Ovary (tissue), 7 donors: ENCODE measurements at regions not wholly inside any gene's neighbourhood (a gene's known extent, or its start where the extent isn't known, plus 50 kb on each side); places are given as distances from the start of the nearest gene placed in this dataset.

ENCODE experiments used
- DNase-seq, 5 donors: peaks; one replicate each; pipeline ENCODE4 v3.0.0-alpha.2; 2019 to 2020
- H3K27ac ChIP-seq, 2 donors: fragments of 200-600 bp; one replicate each; pipeline versions ENCODE4 v1.5.1 to v1.8.0; 2019 to 2022
- H3K27me3 ChIP-seq: fragments of 200-600 bp; one replicate; pipeline ENCODE4 v1.8.0; 2022
- H3K36me3 ChIP-seq: fragments of 200-600 bp; sonication (generic); one replicate; pipeline ENCODE4 v1.5.1; 2019
- H3K4me1 ChIP-seq: one replicate; pipeline ENCODE4 v1.8.1; 2013; ENCODE audit warnings: mild to moderate bottlenecking, moderate library complexity; ENCODE audit not compliant: insufficient read depth
- H3K4me3 ChIP-seq: fragments of 200-600 bp; sonication (generic); one replicate; pipeline ENCODE4 v1.5.1; 2017
- H3K9me3 ChIP-seq, 2 donors: fragments of 200-600 bp in 1 of 2; sonication (generic) in 1 of 2; one replicate each; pipeline versions ENCODE4 v1.5.1 to v1.8.1; 2013 to 2019; ENCODE audit warnings: mild to moderate bottlenecking in 1 of 2, moderate library complexity in 1 of 2
- CTCF ChIP-seq, 3 donors: fragments of 450-650 bp in 2 of 3; fragments of 200-600 bp in 1 of 3; IDR thresholded peaks; one replicate each; pipeline versions ENCODE4 v1.5.1 to v1.8.0; 2016 to 2022; ENCODE audit warnings: antibody characterized with exemption in 3 of 3, mild to moderate bottlenecking in 1 of 3
- EP300 ChIP-seq: sonication (generic); formaldehyde crosslinking; IDR thresholded peaks from one replicate; pipeline ENCODE4 v1.6.1; 2017; ENCODE audit warnings: antibody characterized with exemption
- POLR2A ChIP-seq: fragments of 450-650 bp; IDR thresholded peaks from one replicate; pipeline ENCODE4 v1.6.1; 2017; ENCODE audit warnings: antibody characterized with exemption, mild to moderate bottlenecking, moderate library complexity
- WGBS, 3 donors: extraction: QIAGEN DNeasy Blood & Tissue Kit in 1 of 3; methylation state at CpG; one replicate each; pipeline versions ENCODE4 v1.1.5 to v1.1.7; 2013 to 2017; 5-methylcytosine and 5-hydroxymethylcytosine counted together
- intact Hi-C, 4 donors: fragments of 100-400 bp; cut with DNase I; formaldehyde crosslinking; loops; one replicate each; pipeline versions ENCODE4 v1.11.0 to v1.15.1; 2022 to 2023
- donor health status: DM: no; HTN: no; CAD: no; lungs with moderate emphysema.
- donor health status: DM: no; HTN: no; CAD: no.
- donor health status: Bipolar disorder and iron deficiency.
- donor health status: DM: no; HTN: no; CAD: no.
- donor health status: DM: yes; HTN: yes; CAD: no.

GRCh38 chr5:167754501-167755021, 536.9 kb upstream of the WWC1 start:
- Histone ChIP-seq H3K9me3 (no peaks in the 10 kb centered on the region), H3K27ac (no peak overlapping the region), H3K36me3 (no peaks in the 10 kb centered on the region), H3K27me3 (no peaks in the 10 kb centered on the region), H3K4me3 (no peak overlapping the region), H3K4me1 (no peaks in the 10 kb centered on the region)
- intact Hi-C loops: no loop called here
- WGBS, 3 donors: 60 to 66% (median 64%) methylated on average over 5 of the region's 5 CpGs
- TF ChIP-seq CTCF (IDR thresholded peaks at IDR 0.05) (no peak), POLR2A (no peak), EP300 (no peak)
- no peak for DNase-seq

- H3K4me1 ChIP-seq: no peaks in the 10 kb centered on the region
- H3K36me3 ChIP-seq: no peaks in the 10 kb centered on the region
- TF ChIP-seq EP300: no peak
- H3K27me3 ChIP-seq: no peaks in the 10 kb centered on the region
- no peak overlapping the region for H3K27ac ChIP-seq
- intact Hi-C loops: no loop called here
- DNase-seq: no peak
- WGBS, 3 donors: 36 to 55% (median 38%) methylated on average over 2 of the region's 2 CpGs
- no peak overlapping the region for H3K4me3 ChIP-seq
- H3K9me3 ChIP-seq: no peaks in the 10 kb centered on the region
Measured at GRCh38 chr5:167755420-167755819, 536.0 kb upstream of the WWC1 start.

- Histone ChIP-seq H3K36me3 (no peaks in the 10 kb centered on the region), H3K4me3 (no peak overlapping the region), H3K27ac (no peak overlapping the region), H3K27me3 (no peaks in the 10 kb centered on the region), H3K4me1 (no peaks in the 10 kb centered on the region), H3K9me3 (no peaks in the 10 kb centered on the region)
- 57 to 61% (median 61%) methylated on average over 2 of the region's 2 CpGs for WGBS, 3 donors
- no peak for DNase-seq
- intact Hi-C loops: no loop called here
- no peak for TF ChIP-seq POLR2A
- TF ChIP-seq CTCF (IDR thresholded peaks at IDR 0.05): no peak
- TF ChIP-seq EP300: no peak
Measured at GRCh38 chr5:167759057-167759821, 532.2 kb upstream of the WWC1 start.

GRCh38 chr5:167763772-167764171, 527.7 kb upstream of the WWC1 start:
- Histone ChIP-seq H3K9me3 (no peaks in the 10 kb centered on the region), H3K4me3 (no peak overlapping the region), H3K27ac (no peak overlapping the region), H3K27me3 (no peaks in the 10 kb centered on the region), H3K4me1 (no peaks in the 10 kb centered on the region), H3K36me3 (no peaks in the 10 kb centered on the region)
- no peak for DNase-seq
- TF ChIP-seq POLR2A: no peak
- TF ChIP-seq CTCF (IDR thresholded peaks at IDR 0.05): no peak
- no peak for TF ChIP-seq EP300
- intact Hi-C loops: no loop called here
- 46 to 58% (median 57%) methylated on average over 4 of the region's 4 CpGs for WGBS, 3 donors

GRCh38 chr5:167764641-167765289, 526.7 kb upstream of the WWC1 start:
- intact Hi-C loops: no loop called here
- H3K27ac ChIP-seq: no peak overlapping the region
- no peaks in the 10 kb centered on the region for H3K27me3 ChIP-seq
- WGBS, 3 donors: 37 to 65% (median 53%) methylated on average over 6 of the region's 6 CpGs
- no peak overlapping the region for H3K4me3 ChIP-seq
- H3K36me3 ChIP-seq: no peaks in the 10 kb centered on the region
- TF ChIP-seq POLR2A (no peak), CTCF (IDR thresholded peaks at IDR 0.05) (no peak)
- H3K9me3 ChIP-seq: no peaks in the 10 kb centered on the region
- no peak for DNase-seq
- no peaks in the 10 kb centered on the region for H3K4me1 ChIP-seq
